ENCODE measurements at regions not wholly inside any gene's neighbourhood (a gene's known extent, or its start where the extent isn't known, plus 50 kb on each side); places are given as distances from the start of the nearest gene placed in this dataset.

GRCh38 chr7:16178585-16178984 is 242.8 kb downstream of the CRPPA start:
- DNase-seq (ENCODE audit: low read depth) = no peak
- H3K4me3 ChIP-seq (ENCODE audit: low read depth, low read length) = no peak overlapping the region
- TF ChIP-seq CTCF (IDR thresholded peaks at IDR 0.05; ENCODE audit: control insufficient read depth, extremely low read depth, insufficient read depth) = no peak

DNA sequence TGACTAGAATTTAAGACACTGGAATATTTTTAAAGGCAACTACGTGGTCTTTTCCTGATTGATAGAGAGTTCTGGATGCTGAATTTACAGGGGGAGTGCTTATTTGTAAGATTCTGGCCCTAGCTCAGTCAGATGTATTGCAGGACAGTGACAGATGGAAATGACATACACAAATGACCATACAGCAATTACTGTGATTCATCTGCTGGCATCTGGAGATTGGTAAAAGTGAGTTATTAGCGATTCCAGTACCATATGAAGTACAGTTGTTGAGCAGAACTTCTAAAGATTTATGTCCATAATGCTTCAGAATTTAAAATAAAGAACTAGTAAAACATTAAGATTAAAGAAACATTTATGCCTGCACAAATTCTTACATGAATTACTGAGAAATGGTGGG is 243.2 kb downstream of the CRPPA start:
- no peak for DNase-seq (ENCODE audit: low read depth)
- H3K4me3 ChIP-seq (ENCODE audit: low read depth, low read length) = no peak overlapping the region
- no peak for TF ChIP-seq CTCF (IDR thresholded peaks at IDR 0.05; ENCODE audit: control insufficient read depth, extremely low read depth, insufficient read depth)

- DNase-seq (ENCODE audit: low read depth) = no peak
- TF ChIP-seq CTCF (IDR thresholded peaks at IDR 0.05; ENCODE audit: control insufficient read depth, extremely low read depth, insufficient read depth) = no peak
- no peak overlapping the region for H3K4me3 ChIP-seq (ENCODE audit: low read depth, low read length)
Measured at GRCh38 chr7:16174253-16174652, 247.1 kb downstream of the CRPPA start.

DNA sequence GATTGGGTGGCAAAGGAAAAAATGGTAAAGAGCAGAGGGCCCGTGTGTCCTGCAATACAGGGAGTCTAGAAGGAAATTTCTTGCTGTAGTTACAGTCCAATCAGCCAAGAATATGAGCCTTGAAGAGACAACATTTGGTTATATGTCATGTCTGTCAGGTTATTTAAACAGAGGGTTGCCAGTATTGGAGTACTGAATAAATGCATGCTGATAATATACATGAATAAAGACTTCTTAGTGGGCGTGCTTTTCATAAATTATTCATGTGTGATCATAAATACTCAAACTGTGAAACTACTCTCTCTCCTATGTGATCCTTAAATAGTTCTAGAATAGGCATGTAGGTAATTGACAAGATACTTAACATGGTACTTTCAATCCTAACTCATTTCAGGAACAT is 249.0 kb downstream of the CRPPA start:
- H3K4me3 ChIP-seq (ENCODE audit: low read depth, low read length) = no peak overlapping the region
- TF ChIP-seq CTCF (IDR thresholded peaks at IDR 0.05; ENCODE audit: control insufficient read depth, extremely low read depth, insufficient read depth) = no peak
- no peak for DNase-seq (ENCODE audit: low read depth)

GRCh38 chr7:16171928-16172327 is 249.4 kb downstream of the CRPPA start:
- no peak overlapping the region for H3K4me3 ChIP-seq (ENCODE audit: low read depth, low read length)
- TF ChIP-seq CTCF (IDR thresholded peaks at IDR 0.05; ENCODE audit: control insufficient read depth, extremely low read depth, insufficient read depth) = no peak
- DNase-seq (ENCODE audit: low read depth) = no peak

DNA sequence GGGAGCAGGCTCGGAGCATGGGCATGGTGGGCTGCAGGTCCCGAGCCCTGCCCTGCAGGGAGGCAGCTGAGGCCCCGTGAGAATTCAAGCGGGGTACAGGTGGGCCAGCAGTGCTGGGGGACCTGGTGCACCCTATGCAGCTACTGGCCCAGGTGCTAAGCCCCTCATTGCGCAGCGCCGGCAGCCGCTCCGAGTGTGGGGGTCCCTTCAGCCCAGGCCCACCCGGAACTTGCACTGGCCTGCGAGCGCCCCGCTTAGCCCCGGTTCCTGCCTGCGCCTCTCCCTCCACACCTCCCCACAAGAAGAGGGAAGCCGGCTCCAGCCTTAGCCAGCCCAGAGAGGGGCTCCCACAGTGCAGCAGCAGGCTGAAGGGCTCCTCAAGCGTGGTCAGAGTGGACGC is 250.7 kb downstream of the CRPPA start:
- H3K4me3 ChIP-seq (ENCODE audit: low read depth, low read length) = no peak overlapping the region
- DNase-seq (ENCODE audit: low read depth) = no peak
- no peak for TF ChIP-seq CTCF (IDR thresholded peaks at IDR 0.05; ENCODE audit: control insufficient read depth, extremely low read depth, insufficient read depth)

DNA sequence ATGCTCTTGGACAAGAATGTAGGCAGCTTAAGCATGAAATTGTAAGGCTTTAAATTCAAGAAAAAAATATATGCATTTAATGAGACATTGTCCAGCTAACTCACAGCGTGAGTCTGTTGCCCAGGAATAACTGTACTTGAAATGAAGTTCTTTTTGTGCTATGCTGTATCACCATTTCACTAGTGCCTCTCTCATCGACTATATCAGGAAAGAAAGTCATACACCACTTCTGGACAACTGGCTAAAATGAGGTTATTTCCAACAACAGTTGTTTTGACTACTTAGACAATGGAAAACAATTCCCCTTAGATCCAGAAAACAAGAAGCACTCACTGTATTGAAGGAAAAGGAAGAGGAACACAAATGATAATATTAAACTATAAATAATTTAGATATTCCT is 251.8 kb downstream of the CRPPA start:
- no peak for TF ChIP-seq CTCF (IDR thresholded peaks at IDR 0.05; ENCODE audit: control insufficient read depth, extremely low read depth, insufficient read depth)
- H3K4me3 ChIP-seq (ENCODE audit: low read depth, low read length) = no peak overlapping the region
- no peak for DNase-seq (ENCODE audit: low read depth)

Measured in LNCaP clone FGC (cell line).